K562 (cell line): ENCODE measurements at regions not wholly inside any gene's neighbourhood (a gene's known extent, or its start where the extent isn't known, plus 50 kb on each side); places are given as distances from the start of the nearest gene placed in this dataset.

Experiments
- ATAC-seq: fragments of 200-7000 bp; cut with Tn5 transposase; 3 replicates; pipeline ENCODE4 v1.9.1; 2020; ENCODE audit warnings: moderate library complexity
- BruUV-seq: library from RNA; stranded (reverse); fragments of 400-500 nt; replicated peaks from 2 replicates; lab custom pipeline; 2021; lab: Mats Ljungman, UMichigan
- CTCF ChIA-PET: fragments of 300-600 bp; formaldehyde crosslinking; extraction: SDS; loops from one replicate; lab custom pipeline; 2021; ENCODE audit warnings: low intra/inter-chr PET ratio; lab: Yijun Ruan, JAX
- POLR2A ChIA-PET: fragments of 300-600, 350-650 bp; sonication (Branson Sonifier 250); formaldehyde crosslinking; extraction: SDS; loops from one replicate; lab custom pipeline; 2021; ENCODE audit warnings: antibody characterized with exemption, inconsistent platforms; lab: Yijun Ruan, JAX
- DNase-seq, 4 experiments: peaks; one replicate each; pipeline versions ENCODE4 v3.0.0 to v3.0.0-alpha.2; 2011 to 2018; ENCODE audit warnings: low spot score in 3 of 4, mixed read lengths in 3 of 4; ENCODE audit errors: extremely low read depth in 1 of 4
- FAIRE-seq: peaks from 2 replicates; lab custom pipeline; 2011; peaks lifted over from hg19 to GRCh38; lab: Jason Lieb, UNC
- H2AFZ ChIP-seq: 2 replicates; pipeline ENCODE4 v1.6.0; 2011; ENCODE audit warnings: low read depth, low read length, control low read depth, inconsistent platforms
- H3K27ac ChIP-seq: fragments of 200-600 bp; 3 replicates; pipeline ENCODE4 v1.8.0; 2011; ENCODE audit warnings: low read depth, mild to moderate bottlenecking, control low read depth, inconsistent platforms, low read length, moderate library complexity, mixed read lengths; ENCODE audit errors: extremely low read depth
- H3K27me3 ChIP-seq, 2 experiments: fragments of 300-600 bp in 1 of 2; 2 replicates in 1 of 2; 3 replicates in 1 of 2; pipeline versions ENCODE4 v1.6.0 to v1.8.0; 2011; ENCODE audit warnings: inconsistent platforms in 2 of 2, low read length in 2 of 2, mild to moderate bottlenecking in 1 of 2, mixed read lengths in 1 of 2, moderate library complexity in 1 of 2; ENCODE audit not compliant: control insufficient read depth in 2 of 2, insufficient read depth in 2 of 2
- H3K36me3 ChIP-seq: fragments of 300-600 bp; 3 replicates; pipeline ENCODE4 v1.8.0; 2011; ENCODE audit warnings: mild to moderate bottlenecking, low read length, inconsistent platforms; ENCODE audit not compliant: control insufficient read depth, insufficient read depth
- H3K4me1 ChIP-seq, 2 experiments: fragments of 200-600 bp in 1 of 2; replicated peaks in 1 of 2; 2 replicates in 1 of 2; 3 replicates in 1 of 2; pipeline versions ENCODE4 v1.5.1 to v1.8.0; 2011; ENCODE audit warnings: inconsistent platforms in 2 of 2, low read length in 2 of 2, mild to moderate bottlenecking in 1 of 2, mixed read lengths in 1 of 2, moderate library complexity in 1 of 2; ENCODE audit not compliant: control insufficient read depth in 2 of 2, insufficient read depth in 2 of 2
- H3K4me2 ChIP-seq: 2 replicates; pipeline ENCODE4 v1.6.1; 2011; ENCODE audit warnings: low read length, control low read depth, inconsistent platforms, mixed read lengths; ENCODE audit not compliant: insufficient read depth
- H3K4me3 ChIP-seq: fragments of 200-600 bp; sonication (generic), shearing (Covaris generic); 2 replicates; pipeline ENCODE4 v1.5.1; 2016; ENCODE audit warnings: control low read depth, inconsistent platforms
- H3K79me2 ChIP-seq: fragments of 200-600 bp; 3 replicates; pipeline ENCODE4 v1.8.0; 2011; ENCODE audit warnings: low read length, inconsistent platforms; ENCODE audit not compliant: control insufficient read depth, insufficient read depth
- H3K9ac ChIP-seq, 2 experiments: 2 replicates each; pipeline versions ENCODE4 v1.6.0 to v1.6.1; 2011; ENCODE audit warnings: low read depth in 2 of 2, low read length in 2 of 2, control low read depth in 1 of 2, inconsistent platforms in 1 of 2, mild to moderate bottlenecking in 1 of 2, mixed read lengths in 1 of 2; ENCODE audit not compliant: insufficient read depth in 1 of 2
- H3K9me1 ChIP-seq: one replicate; pipeline ENCODE4 v1.6.0; 2011; ENCODE audit warnings: inconsistent platforms, mild to moderate bottlenecking, low read length, moderate library complexity; ENCODE audit not compliant: control insufficient read depth, insufficient read depth
- H3K9me3 ChIP-seq: replicated peaks from 2 replicates; pipeline ENCODE4 v1.5.1; 2011; ENCODE audit warnings: low read depth, low read length, inconsistent platforms; ENCODE audit not compliant: control insufficient read depth, insufficient read depth
- H4K20me1 ChIP-seq: replicated peaks from 2 replicates; pipeline ENCODE4 v1.6.1; 2011; ENCODE audit warnings: low read length, inconsistent platforms, mixed read lengths; ENCODE audit not compliant: control insufficient read depth, insufficient read depth
- ARHGAP35 ChIP-seq: fragments of 450-650 bp; IDR thresholded peaks from 2 replicates; pipeline ENCODE4 v1.6.1; 2018; ENCODE audit not compliant: partially characterized antibody
- CBFA2T3 ChIP-seq: fragments of 450-650 bp; IDR thresholded peaks from 2 replicates; pipeline ENCODE4 v1.6.1; 2017
- HCFC1 ChIP-seq: IDR thresholded peaks from 2 replicates; pipeline ENCODE4 v1.6.1; 2012; ENCODE audit warnings: low read depth, low read length, improper control_type of control experiment
- MAFF ChIP-seq: IDR thresholded peaks from 2 replicates; pipeline ENCODE4 v1.6.1; 2012; ENCODE audit warnings: low read length, improper control_type of control experiment
- PHTF2 ChIP-seq: fragments of 250-450 bp; sonication (Bioruptor Pico); IDR thresholded peaks from 2 replicates; pipeline ENCODE4 v1.5.0; 2021; ENCODE audit warnings: mild to moderate bottlenecking
- RNF2 ChIP-seq: sonication (generic); IDR thresholded peaks from 2 replicates; pipeline ENCODE4 v1.6.1; 2016
- SPI1 ChIP-seq: IDR thresholded peaks from 2 replicates; pipeline ENCODE4 v1.6.1; 2011; ENCODE audit warnings: low read depth, low read length, control low read depth, borderline replicate concordance
- TEAD2 ChIP-seq: fragments of 450-650 bp; IDR thresholded peaks from 2 replicates; pipeline ENCODE4 v1.6.1; 2016; ENCODE audit warnings: missing genetic modification characterization, control low read depth, missing compliant biosample characterization
- ZNF174 ChIP-seq: fragments of 250-450 bp; sonication (Bioruptor Pico); IDR thresholded peaks from 2 replicates; pipeline ENCODE4 v1.4.0; 2020; ENCODE audit warnings: mild to moderate bottlenecking
- WGBS: fragments of 100-300 bp; shearing (Covaris generic); methylation state at CpG from one replicate; pipeline ENCODE4 v1.1.6; 2016; ENCODE audit warnings: low coverage, mixed read lengths; ENCODE audit not compliant: insufficient coverage; ENCODE audit errors: missing lambda C conversion rate; 5-methylcytosine and 5-hydroxymethylcytosine counted together
- in situ Hi-C: fragments of 300-500 bp; cut with MboI; formaldehyde crosslinking; loops from 4 replicates; pipeline ENCODE4 v1.15.0; 2018; ENCODE audit warnings: inconsistent platforms, mixed read lengths
- intact Hi-C: fragments of 100-400 bp; cut with micrococcal nuclease; formaldehyde crosslinking; loops from 2 replicates; pipeline ENCODE4 v1.14.2; 2022
- TF ChIP-seq, protein P1 (sequence below), 2 experiments: fragments of 150-350 bp in 1 of 2; IDR thresholded peaks; 2 replicates each; pipeline ENCODE4 v1.6.1; 2012 to 2016; ENCODE audit warnings: low read depth in 2 of 2, low read length in 2 of 2, mild to moderate bottlenecking in 1 of 2, moderate library complexity in 1 of 2
- TF ChIP-seq, protein P2 (sequence below): fragments of 450-650 bp; IDR thresholded peaks from 2 replicates; pipeline ENCODE4 v1.7.0; 2016; ENCODE audit warnings: borderline replicate concordance
- TF ChIP-seq, protein P3 (sequence below): fragments of 450-650 bp; IDR thresholded peaks from 2 replicates; pipeline ENCODE4 v1.6.1; 2017; ENCODE audit warnings: mild to moderate bottlenecking, moderate library complexity
- TF ChIP-seq, protein P4 (sequence below), 2 experiments: IDR thresholded peaks; 2 replicates each; pipeline ENCODE4 v1.6.1; 2011; ENCODE audit warnings: borderline replicate concordance in 1 of 2, control low read depth in 1 of 2, low read depth in 1 of 2, low read length in 1 of 2, mild to moderate bottlenecking in 1 of 2, mixed read lengths in 1 of 2, moderate library complexity in 1 of 2; ENCODE audit not compliant: insufficient read depth in 1 of 2, insufficient read length in 1 of 2, poor library complexity in 1 of 2, severe bottlenecking in 1 of 2; ENCODE audit errors: extremely low read depth in 1 of 2

DNA sequence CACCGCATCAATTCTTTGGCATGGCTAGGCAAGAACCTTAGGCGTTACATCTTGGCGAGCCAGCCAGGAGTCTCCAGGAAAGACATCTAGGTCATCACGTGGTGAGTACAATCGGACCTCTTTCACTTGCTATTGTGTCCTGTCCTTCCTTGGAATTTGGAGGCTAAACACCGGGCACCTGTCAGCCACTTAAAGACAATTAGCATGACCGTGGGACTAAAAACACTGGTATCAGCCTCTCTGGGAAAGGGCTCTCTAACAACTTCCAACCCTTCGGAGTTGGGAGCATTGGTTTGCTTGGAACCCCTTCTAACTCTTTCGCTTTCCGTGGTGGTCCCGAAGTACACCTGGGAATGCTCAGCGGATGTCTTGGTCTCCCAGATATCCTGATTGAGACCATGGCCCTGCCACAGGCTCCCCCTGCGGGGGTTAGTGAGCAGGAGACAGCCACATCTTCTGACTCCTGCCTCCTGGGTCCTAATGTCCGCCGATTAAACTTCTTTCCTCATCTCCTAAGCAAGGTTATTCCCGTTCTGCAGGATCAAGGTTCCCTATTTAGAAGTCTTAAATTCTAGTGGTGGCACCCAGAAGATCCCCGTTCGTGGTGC lies 971.7 kb downstream of the FSCB start (continued):
- TF ChIP-seq, protein P1, sequence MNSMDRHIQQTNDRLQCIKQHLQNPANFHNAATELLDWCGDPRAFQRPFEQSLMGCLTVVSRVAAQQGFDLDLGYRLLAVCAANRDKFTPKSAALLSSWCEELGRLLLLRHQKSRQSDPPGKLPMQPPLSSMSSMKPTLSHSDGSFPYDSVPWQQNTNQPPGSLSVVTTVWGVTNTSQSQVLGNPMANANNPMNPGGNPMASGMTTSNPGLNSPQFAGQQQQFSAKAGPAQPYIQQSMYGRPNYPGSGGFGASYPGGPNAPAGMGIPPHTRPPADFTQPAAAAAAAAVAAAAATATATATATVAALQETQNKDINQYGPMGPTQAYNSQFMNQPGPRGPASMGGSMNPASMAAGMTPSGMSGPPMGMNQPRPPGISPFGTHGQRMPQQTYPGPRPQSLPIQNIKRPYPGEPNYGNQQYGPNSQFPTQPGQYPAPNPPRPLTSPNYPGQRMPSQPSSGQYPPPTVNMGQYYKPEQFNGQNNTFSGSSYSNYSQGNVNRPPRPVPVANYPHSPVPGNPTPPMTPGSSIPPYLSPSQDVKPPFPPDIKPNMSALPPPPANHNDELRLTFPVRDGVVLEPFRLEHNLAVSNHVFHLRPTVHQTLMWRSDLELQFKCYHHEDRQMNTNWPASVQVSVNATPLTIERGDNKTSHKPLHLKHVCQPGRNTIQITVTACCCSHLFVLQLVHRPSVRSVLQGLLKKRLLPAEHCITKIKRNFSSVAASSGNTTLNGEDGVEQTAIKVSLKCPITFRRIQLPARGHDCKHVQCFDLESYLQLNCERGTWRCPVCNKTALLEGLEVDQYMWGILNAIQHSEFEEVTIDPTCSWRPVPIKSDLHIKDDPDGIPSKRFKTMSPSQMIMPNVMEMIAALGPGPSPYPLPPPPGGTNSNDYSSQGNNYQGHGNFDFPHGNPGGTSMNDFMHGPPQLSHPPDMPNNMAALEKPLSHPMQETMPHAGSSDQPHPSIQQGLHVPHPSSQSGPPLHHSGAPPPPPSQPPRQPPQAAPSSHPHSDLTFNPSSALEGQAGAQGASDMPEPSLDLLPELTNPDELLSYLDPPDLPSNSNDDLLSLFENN (IDR thresholded peaks at IDR 0.05; ENCODE audit: low read depth in 2 of 2, low read length in 2 of 2) = no peak

DNA sequence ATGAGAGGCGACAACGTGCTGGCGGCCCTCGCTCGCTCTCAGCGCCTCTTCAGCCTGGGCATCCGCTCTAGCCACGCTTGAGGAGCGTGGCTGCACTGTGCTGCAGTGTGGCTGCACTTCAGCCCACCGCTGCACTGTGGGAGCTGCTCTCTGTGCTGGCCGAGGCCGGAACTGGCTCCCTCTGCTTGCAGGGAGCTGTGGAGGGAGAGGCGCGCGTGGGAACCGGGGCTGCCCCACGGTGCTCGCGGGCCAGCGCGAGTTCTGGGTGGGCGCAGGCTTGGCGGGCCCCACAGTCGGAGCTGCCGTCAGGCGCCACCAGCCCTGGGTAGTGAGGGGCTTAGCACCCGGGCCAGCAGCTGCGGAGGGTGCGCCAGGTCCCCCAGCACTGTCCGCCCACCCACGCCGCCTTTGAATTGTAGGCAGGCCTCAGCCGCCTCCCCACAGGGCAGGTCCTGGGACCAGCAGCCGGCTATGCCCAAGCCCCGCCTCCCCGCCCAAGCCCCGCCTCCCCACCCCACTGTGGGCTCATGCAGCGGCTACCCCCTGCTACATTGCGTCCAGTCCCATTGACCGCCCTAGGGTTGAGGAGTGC lies 974.2 kb downstream of the FSCB start:
- ChIA-PET POLR2A (interaction anchor here (0.5 kb wide), 1 partner anchor 27 kb away, joined by 3 read pairs; no protein-coding TSS in a partner anchor), CTCF (no interaction called here)
- no TSS peak for BruUV-seq
- intact Hi-C loops (no loop called here), in situ Hi-C loops (no loop called here)
- Histone ChIP-seq H3K4me1 (no peaks in the 10 kb centered on the region), H3K9ac (no peak overlapping the region), H3K27ac (no peak overlapping the region), H3K4me2 (no peak overlapping the region), H3K36me3 (no peaks in the 10 kb centered on the region), H3K9me3 (no peaks in the 10 kb centered on the region), H3K79me2 (no peaks in the 10 kb centered on the region), H3K9me1 (no peaks in the 10 kb centered on the region), H3K27me3 (no peaks in the 10 kb centered on the region), H3K4me3 (no peak overlapping the region), H2AFZ (no peak overlapping the region), H4K20me1 (no peaks in the 10 kb centered on the region)
- DNase-seq (no peak), ATAC-seq (no peak), FAIRE-seq (no peak)
- 3% methylated on average over 15 of the region's 40 CpGs for WGBS
- TF ChIP-seq, protein P2, sequence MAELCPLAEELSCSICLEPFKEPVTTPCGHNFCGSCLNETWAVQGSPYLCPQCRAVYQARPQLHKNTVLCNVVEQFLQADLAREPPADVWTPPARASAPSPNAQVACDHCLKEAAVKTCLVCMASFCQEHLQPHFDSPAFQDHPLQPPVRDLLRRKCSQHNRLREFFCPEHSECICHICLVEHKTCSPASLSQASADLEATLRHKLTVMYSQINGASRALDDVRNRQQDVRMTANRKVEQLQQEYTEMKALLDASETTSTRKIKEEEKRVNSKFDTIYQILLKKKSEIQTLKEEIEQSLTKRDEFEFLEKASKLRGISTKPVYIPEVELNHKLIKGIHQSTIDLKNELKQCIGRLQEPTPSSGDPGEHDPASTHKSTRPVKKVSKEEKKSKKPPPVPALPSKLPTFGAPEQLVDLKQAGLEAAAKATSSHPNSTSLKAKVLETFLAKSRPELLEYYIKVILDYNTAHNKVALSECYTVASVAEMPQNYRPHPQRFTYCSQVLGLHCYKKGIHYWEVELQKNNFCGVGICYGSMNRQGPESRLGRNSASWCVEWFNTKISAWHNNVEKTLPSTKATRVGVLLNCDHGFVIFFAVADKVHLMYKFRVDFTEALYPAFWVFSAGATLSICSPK = no peak
- TF ChIP-seq ZNF174 (CRISPR knock-in tag) = no peak
- TF ChIP-seq SPI1 = no peak
- TF ChIP-seq TEAD2 (tag) = no peak
- TF ChIP-seq CBFA2T3 = no peak
- no peak for TF ChIP-seq ARHGAP35
- TF ChIP-seq, protein P3, sequence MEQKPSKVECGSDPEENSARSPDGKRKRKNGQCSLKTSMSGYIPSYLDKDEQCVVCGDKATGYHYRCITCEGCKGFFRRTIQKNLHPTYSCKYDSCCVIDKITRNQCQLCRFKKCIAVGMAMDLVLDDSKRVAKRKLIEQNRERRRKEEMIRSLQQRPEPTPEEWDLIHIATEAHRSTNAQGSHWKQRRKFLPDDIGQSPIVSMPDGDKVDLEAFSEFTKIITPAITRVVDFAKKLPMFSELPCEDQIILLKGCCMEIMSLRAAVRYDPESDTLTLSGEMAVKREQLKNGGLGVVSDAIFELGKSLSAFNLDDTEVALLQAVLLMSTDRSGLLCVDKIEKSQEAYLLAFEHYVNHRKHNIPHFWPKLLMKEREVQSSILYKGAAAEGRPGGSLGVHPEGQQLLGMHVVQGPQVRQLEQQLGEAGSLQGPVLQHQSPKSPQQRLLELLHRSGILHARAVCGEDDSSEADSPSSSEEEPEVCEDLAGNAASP = no peak
- TF ChIP-seq, protein P4, sequence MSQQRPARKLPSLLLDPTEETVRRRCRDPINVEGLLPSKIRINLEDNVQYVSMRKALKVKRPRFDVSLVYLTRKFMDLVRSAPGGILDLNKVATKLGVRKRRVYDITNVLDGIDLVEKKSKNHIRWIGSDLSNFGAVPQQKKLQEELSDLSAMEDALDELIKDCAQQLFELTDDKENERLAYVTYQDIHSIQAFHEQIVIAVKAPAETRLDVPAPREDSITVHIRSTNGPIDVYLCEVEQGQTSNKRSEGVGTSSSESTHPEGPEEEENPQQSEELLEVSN (IDR thresholded peaks at IDR 0.05; ENCODE audit: borderline replicate concordance in 1 of 2, extremely low read depth in 1 of 2, insufficient read depth in 1 of 2, insufficient read length in 1 of 2, low read depth in 1 of 2, low read length in 1 of 2, poor library complexity in 1 of 2, severe bottlenecking in 1 of 2) = no peak
- no peak for TF ChIP-seq RNF2
- TF ChIP-seq MAFF = no peak
- TF ChIP-seq HCFC1 = no peak
- TF ChIP-seq PHTF2 (CRISPR knock-in tag) = no peak
